ENCODE measurements at regions not wholly inside any gene's neighbourhood (a gene's known extent, or its start where the extent isn't known, plus 50 kb on each side); places are given as distances from the start of the nearest gene placed in this dataset.

- TF ChIP-seq CTCF (IDR thresholded peaks at IDR 0.05) (no peak), POLR2A (IDR thresholded peaks at IDR 0.05; ENCODE audit: low read depth) (no peak), EP300 (IDR thresholded peaks at IDR 0.05) (no peak), POLR2AphosphoS5 (IDR thresholded peaks at IDR 0.05) (no peak)
These were observed 59.0 kb upstream of the CCDC167 start for GRCh38 chr6:37558646-37559045.
